GM19397 (cell line): ENCODE measurements at regions not wholly inside any gene's neighbourhood (a gene's known extent, or its start where the extent isn't known, plus 50 kb on each side); places are given as distances from the start of the nearest gene placed in this dataset.

Experiments
- ATAC-seq: cut with Tn5 transposase; IDR thresholded peaks from one replicate; pipeline ENCODE4 v1.9.1; 2021; ENCODE audit warnings: mild to moderate bottlenecking, moderate library complexity; ENCODE audit not compliant: unreplicated experiment

- no peak for ATAC-seq
Observed at GRCh38 chr3:150269526-150269925, 138.6 kb upstream of the TSC22D2 start.

DNA sequence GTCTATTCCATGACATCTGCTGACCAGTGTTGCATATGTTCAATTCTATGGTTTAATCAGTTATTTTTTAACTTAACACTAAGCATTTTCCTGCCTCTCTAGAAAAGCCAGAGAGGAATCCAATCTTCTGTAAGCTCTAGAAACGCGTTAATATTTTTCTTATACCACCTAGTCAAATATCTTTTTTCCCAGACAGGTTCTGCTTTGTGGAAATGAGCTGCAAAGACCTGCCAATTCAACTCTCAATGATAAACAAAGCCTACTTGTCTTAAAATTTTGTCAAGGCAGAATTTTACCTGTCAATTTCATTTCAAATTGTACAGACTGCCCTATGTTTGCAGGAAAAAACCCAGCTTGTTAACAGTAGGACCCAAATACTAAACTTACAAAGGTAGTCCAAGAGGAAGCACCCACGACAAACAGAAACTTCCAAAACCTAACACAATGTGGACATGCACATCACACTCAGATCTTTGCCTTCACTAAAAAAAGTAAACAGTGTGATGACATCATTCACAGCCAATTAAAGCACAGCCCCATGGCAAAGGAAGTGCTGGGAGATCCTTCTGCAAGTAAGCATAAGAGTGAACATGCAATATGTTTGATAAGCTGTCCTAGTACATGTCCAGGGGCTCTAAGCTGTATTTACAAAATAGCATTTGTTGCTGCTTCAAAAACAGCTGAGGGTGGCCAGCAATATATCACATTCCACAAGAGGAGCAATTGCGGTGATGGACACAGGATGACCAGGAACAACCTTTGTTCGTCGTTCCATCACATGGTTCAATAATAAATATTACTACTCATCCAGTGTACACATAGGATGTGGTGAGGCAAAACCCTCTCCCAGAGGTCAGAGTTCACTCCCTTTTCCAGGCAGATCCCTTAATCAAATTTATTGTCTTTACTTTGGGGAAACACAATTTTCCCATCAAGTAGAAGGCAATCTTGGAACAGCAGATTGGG lies 139.4 kb upstream of the TSC22D2 start:
- ATAC-seq, result no peak

- ATAC-seq, result no peak
Observed at GRCh38 chr3:150267288-150267687, 140.8 kb upstream of the TSC22D2 start.

GRCh38 chr3:150265305-150265704 lies 142.8 kb upstream of the TSC22D2 start:
- no peak for ATAC-seq

DNA sequence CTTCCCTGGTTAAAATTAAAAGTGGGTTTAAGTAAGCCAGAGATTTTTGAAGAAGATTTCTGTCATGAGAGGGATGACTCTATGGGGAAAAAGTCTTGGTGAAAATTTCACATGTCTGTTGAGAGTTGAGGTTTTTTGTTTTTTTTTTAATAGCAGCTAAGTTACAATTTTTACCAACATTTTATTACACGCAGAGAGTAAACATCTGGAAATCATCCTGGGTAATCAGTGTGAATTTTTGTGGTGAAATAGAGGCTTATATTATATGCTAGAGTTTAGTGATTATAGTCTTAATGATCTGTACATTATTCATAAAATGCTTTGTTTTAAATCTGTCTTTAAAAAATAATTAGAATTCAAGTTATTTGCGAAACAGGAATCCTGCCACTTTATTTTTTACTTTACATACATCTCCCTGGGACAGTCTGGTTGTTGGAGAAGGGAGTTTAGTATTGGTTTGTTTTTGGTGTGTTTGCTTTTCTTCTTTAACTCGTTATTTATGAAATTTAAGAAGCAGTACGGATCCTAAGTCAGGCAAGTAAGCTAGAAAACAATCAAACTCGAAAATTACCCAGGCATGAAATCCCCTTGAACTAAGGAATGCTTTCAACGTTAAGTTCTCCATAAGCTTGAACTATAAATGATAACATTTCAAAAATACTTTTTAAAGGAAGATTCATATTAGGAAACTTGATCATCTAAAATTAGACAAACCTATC lies 143.4 kb upstream of the TSC22D2 start:
- no peak for ATAC-seq

GRCh38 chr3:150261958-150262357 lies 146.1 kb upstream of the TSC22D2 start:
- no peak for ATAC-seq

DNA sequence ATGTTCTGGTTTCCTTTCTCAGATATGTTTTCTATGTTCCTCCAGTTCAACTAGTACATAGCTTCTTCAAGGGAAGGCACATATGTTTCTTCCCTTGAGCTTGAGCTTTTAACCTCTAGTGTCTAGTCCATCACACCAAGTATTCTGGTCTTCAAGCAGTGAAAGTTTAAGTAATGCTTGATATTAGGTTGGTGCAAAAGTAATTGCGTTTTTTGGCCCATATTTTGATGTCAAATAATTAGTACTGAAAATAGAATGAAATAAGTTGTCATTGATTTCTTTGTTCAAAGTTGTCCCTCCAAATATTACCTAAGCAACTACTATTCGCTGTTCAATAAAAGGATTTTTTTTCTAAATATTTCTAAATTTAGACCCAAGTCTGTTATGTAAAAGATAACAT lies 146.7 kb upstream of the TSC22D2 start:
- no peak for ATAC-seq

DNA sequence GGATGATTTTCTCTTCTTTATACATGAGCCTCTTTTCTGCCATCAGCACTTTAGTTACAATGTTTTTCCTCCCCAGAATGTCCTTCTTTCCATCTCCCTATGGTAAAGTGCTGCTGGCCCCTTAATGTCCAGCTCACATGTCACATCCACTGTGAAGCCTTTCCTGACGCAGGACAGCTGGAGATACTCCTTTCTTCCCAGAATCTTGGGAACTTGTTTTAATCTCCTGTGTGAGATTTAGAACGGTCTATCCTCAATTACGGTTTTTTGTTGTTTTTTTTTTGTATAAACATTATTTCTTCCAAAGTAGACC lies 147.7 kb upstream of the TSC22D2 start:
- no peak for ATAC-seq

DNA sequence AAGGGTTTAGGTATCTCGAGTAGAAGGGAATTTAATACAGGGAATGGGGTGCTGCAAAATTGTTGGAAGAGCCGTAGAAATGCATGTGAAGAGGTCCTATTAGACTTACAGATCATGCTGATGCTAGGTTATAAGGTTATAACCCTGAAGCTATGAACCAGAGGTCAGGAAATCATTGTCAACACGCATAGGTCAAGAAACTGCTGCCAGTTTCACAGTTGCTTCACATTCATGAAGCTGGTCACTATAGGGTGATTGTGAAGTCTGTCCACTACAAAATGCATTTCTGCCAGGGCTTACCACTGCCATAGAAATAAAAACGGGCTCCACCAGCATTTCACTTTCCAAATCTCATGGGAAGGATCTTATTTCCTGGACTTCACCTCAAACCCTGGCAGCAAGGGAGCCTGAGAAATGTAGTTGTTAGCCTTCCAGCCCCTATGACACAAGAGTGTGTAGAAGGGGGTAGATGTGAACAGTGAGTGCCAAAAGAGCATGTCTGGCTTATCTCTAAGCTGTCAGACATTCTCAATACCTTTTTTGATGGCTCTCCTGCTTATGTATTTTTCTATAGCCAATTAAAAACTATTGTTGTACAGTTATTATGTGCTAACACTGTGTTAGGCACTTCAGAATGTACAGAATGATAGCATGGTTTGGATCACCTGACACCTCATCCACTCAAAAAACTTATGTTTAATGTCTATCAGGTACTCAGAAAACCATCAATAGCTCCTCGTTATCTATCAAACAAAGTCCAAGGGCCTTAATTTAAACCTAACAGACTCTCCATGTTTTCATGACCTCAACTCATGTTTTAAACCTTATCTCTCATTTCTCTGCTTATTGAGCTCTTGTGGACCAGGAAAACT lies 148.3 kb upstream of the TSC22D2 start:
- no peak for ATAC-seq

GRCh38 chr3:150256782-150257181 lies 151.3 kb upstream of the TSC22D2 start:
- ATAC-seq, result no peak

- no peak for ATAC-seq
Observed at GRCh38 chr3:150256318-150256717, 151.8 kb upstream of the TSC22D2 start.

GRCh38 chr3:150255826-150256225 lies 152.3 kb upstream of the TSC22D2 start:
- ATAC-seq, result no peak

DNA sequence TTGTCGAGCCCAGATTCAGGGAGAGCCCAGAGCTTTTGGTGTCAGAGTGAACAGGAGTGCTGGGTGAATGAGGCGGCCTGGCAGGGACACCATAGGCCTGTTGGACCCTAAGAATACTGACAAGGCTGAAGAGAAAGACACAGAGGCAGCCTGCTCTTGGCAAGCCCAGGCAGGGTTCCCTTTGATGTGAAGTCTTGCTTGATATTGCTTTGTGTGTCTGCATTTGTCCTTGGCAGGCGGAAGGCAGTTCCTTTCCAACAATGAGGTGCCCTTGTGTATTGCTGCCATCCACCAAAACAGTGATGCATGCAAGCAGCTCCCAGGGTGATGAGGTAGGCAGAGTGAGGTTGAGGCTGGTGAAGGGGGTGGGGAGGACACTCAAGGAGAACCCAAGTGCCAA lies 152.7 kb upstream of the TSC22D2 start:
- ATAC-seq, result no peak

- ATAC-seq, result no peak
Observed at GRCh38 chr3:150254309-150254708, 153.8 kb upstream of the TSC22D2 start.

DNA sequence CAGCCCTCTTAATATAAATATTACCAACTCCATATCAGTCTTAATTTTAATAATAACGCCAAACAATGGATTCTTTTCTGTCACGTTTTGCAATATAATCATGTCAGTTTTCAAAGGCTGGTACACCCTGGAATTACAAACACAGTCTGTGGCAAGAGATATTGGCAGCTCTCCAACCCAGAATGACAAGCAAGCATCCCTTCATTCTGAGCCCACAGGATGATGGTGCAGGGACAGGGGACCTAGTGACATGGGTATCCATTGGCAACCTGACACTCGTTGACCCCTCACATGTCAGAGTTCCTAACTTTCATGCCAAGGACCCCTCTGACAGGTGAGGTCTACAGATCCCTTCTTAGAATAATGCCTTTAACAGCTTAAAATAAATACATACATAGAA lies 154.5 kb upstream of the TSC22D2 start:
- no peak for ATAC-seq

- no peak for ATAC-seq
Observed at GRCh38 chr3:150252462-150252861, 155.6 kb upstream of the TSC22D2 start.

DNA sequence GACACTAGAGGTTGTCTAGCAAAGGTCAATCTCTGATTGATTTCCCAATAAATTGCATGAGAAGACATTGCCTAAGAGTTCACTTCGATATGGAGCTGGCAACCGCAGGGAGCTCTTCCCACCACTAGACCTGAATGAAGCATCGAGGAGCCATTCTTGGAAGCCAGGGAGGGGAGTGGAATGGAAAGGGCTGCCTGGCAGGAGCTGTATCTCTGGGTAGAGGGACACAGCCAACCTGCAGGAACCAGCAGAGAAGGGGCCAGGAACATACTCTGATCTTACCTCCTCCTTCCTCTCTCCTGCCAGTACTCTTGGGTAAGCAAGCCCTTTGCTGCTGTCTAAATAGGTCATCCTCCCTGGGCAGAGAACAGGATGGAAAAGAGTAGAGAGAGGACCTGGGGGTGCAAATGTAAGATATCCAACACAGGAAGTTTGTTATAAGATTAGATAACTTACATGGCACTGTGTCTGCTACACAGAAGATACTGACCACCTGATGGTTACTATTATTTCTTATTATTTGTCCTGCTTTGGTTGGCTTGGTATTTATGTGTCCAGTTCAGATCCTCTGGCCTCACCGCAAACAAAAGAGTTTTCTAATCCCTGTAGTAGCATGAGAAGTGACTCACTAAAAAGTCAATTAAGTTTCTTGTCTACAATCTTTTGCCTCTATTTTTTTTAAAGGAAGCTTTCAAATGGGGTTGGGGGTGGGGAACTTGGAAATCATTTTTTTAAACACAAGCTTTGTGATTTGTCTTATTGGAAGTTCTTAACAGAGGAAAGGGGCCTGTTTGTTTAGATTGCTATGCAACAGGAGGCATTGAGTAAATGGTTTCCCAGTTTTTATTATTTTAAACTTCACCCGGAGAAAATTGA lies 156.7 kb upstream of the TSC22D2 start:
- ATAC-seq, result no peak

DNA sequence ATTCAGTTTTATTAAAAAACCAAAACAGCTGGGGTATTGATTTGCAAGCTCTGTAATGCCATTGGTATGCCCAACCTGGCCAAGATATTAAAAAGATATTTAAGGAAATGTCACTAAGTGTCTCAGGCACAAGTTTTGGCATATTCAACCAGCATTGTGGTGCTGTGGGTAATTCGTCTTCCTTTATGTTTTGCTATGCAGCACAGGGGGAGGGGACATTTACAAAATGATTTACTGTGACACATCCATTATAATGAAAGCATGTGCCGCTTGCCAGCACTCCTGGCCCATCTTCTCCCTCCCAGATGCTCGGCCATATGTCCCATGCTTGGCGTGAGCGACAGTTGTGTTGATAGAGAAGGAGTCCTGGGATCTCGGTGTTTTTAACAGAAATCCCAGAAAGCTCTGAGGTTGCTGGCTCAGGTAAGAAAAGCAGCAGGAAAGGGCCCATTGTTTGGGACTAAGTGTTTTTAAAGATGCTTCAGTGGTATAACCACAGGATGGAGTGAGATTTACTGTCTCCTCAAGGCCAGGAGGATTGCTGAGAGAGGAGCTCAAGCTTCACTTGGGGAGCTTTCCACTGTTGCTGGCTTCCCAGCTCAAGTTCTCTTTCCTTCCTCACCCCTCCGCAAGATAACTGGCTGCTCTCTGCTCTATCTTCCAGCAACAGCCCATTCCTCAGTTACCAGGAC lies 158.2 kb upstream of the TSC22D2 start:
- ATAC-seq, result no peak

- no peak for ATAC-seq
Observed at GRCh38 chr3:150248888-150249681, 159.0 kb upstream of the TSC22D2 start.
